Esophagus squamous epithelium (tissue), 4 donors: ENCODE measurements at regions not wholly inside any gene's neighbourhood (a gene's known extent, or its start where the extent isn't known, plus 50 kb on each side); places are given as distances from the start of the nearest gene placed in this dataset.

ENCODE experiments used
- CTCF ChIP-seq, 6 experiments: fragments of 450-650 bp in 4 of 6; fragments of 200-600 bp in 2 of 6; sonication (generic) in 2 of 6; IDR thresholded peaks; one replicate each; pipeline ENCODE4 v1.5.1; 2016 to 2019; ENCODE audit warnings: antibody characterized with exemption in 6 of 6, mild to moderate bottlenecking in 4 of 6, moderate library complexity in 4 of 6
- POLR2A ChIP-seq, 4 donors: fragments of 450-650 bp; IDR thresholded peaks; one replicate each; pipeline ENCODE4 v1.6.1; 2017; ENCODE audit warnings: antibody characterized with exemption in 4 of 4, mild to moderate bottlenecking in 4 of 4, moderate library complexity in 3 of 4

- TF ChIP-seq CTCF (IDR thresholded peaks at IDR 0.05) (no peak), POLR2A (IDR thresholded peaks at IDR 0.05) (no peak)
These were observed 335.7 kb upstream of the CDH7 start for GRCh38 chr18:65415098-65415497.
